ENCODE measurements at regions not wholly inside any gene's neighbourhood (a gene's known extent, or its start where the extent isn't known, plus 50 kb on each side); places are given as distances from the start of the nearest gene placed in this dataset.

- no peak for TF ChIP-seq DEAF1 (CRISPR knock-in tag; IDR thresholded peaks at IDR 0.05)
- no peak for TF ChIP-seq ZNF609 (CRISPR knock-in tag; IDR thresholded peaks at IDR 0.05; ENCODE audit: borderline replicate concordance)
These were observed 142.6 kb downstream of the CEBPB start (continued) for GRCh38 chr20:50333131-50333670.

DNA sequence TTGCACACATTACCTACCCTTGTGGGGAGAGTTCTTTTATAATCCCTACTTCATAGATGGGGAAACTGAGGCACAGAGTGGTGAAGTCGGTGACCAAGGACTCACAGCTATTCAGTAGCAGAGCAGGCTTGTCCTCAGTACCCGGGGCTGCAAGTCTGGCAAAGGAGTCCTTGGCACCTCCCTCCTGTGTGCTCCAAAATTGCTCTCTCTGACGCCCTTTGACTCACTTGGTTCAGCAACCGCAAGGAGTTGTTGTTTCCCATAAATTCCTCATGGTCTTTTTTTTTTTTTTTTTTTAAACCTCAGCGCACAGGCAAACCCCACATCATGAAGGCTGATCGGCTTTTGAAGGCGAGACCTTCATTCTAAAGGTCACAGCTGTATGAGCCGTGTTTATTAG is 143.2 kb downstream of the CEBPB start:
- no peak overlapping the region for H3K4me3 ChIP-seq
- no peaks in the 10 kb centered on the region for H3K9me3 ChIP-seq (replicated peaks; ENCODE audit: control insufficient read depth, insufficient read depth, low read depth, low read length)
- WGBS (ENCODE audit: insufficient coverage, low coverage, missing lambda C conversion rate): 45% methylated on average over 8 of the region's 8 CpGs
- FAIRE-seq: no peak
- H2AFZ ChIP-seq (ENCODE audit: low read depth, low read length): no peak overlapping the region
- intact Hi-C loops (cut with micrococcal nuclease): no loop called here
- H3K27ac ChIP-seq (ENCODE audit: extremely low read depth, low read depth, low read length): no peak overlapping the region
- H3K36me3 ChIP-seq (ENCODE audit: control insufficient read depth, insufficient read depth, low read length): no peaks in the 10 kb centered on the region
- no peaks in the 10 kb centered on the region for H3K27me3 ChIP-seq (ENCODE audit: control insufficient read depth in 2 of 2, insufficient read depth in 2 of 2, low read length in 2 of 2)
- no peak overlapping the region for H3K9ac ChIP-seq (ENCODE audit: insufficient read depth in 1 of 2, low read depth in 2 of 2, low read length in 2 of 2)
- H3K4me2 ChIP-seq (ENCODE audit: insufficient read depth, low read length): no peak overlapping the region
- POLR2A ChIA-PET: interaction anchor here (0.6 to 1.4 kb wide), 3 partner anchors 13 to 1105 kb away, joined by 3 to 5 read pairs (median 4); no protein-coding TSS in a partner anchor
- BruUV-seq (replicated peaks): no TSS peak
- no peak for ATAC-seq
- in situ Hi-C loops (cut with MboI): no loop called here
- no peak for TF ChIP-seq ZNF384 (IDR thresholded peaks at IDR 0.05; ENCODE audit: low read depth, low read length)
- TF ChIP-seq ZNF830 (CRISPR knock-in tag; IDR thresholded peaks at IDR 0.05): no peak
- TF ChIP-seq, protein P1, sequence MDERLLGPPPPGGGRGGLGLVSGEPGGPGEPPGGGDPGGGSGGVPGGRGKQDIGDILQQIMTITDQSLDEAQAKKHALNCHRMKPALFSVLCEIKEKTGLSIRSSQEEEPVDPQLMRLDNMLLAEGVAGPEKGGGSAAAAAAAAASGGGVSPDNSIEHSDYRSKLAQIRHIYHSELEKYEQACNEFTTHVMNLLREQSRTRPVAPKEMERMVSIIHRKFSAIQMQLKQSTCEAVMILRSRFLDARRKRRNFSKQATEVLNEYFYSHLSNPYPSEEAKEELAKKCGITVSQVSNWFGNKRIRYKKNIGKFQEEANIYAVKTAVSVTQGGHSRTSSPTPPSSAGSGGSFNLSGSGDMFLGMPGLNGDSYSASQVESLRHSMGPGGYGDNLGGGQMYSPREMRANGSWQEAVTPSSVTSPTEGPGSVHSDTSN (CRISPR knock-in tag; IDR thresholded peaks at IDR 0.05; ENCODE audit: low read depth): no peak
- TF ChIP-seq, protein P1 (tag; conservative IDR thresholded peaks at IDR 0.05; ENCODE audit: low read depth): no peak
- TF ChIP-seq FOXA1 (IDR thresholded peaks at IDR 0.05; ENCODE audit: borderline replicate concordance): no peak
- no peak for TF ChIP-seq NFIX (CRISPR knock-in tag; IDR thresholded peaks at IDR 0.05; ENCODE audit: low read depth)
- no peak for TF ChIP-seq SMC3 (conservative IDR thresholded peaks at IDR 0.05; ENCODE audit: insufficient read depth, low read depth, low read length)
- no peak for TF ChIP-seq ARHGAP35 (IDR thresholded peaks at IDR 0.05; ENCODE audit: partially characterized antibody)
- TF ChIP-seq BHLHE40 (IDR thresholded peaks at IDR 0.05; ENCODE audit: low read length): no peak
- no peaks in the 10 kb centered on the region for H3K79me2 ChIP-seq (ENCODE audit: control insufficient read depth, insufficient read depth, low read length)
- no peak for DNase-seq (ENCODE audit: extremely low read depth in 1 of 4, low spot score in 3 of 4)
- CTCF ChIA-PET (ENCODE audit: low intra/inter-chr PET ratio): no interaction called here
- H3K9me1 ChIP-seq (ENCODE audit: control insufficient read depth, insufficient read depth, low read length): peaks cover 4% of the 10 kb centered on the region
- H4K20me1 ChIP-seq (replicated peaks; ENCODE audit: control insufficient read depth, insufficient read depth, low read length): no peaks in the 10 kb centered on the region
- peaks cover under 1 to 9% of the 10 kb centered on the region in 2 experiments; a peak in 4 of 5 replicates for H3K4me1 ChIP-seq (replicated peaks in 1 of 2; ENCODE audit: control insufficient read depth in 2 of 2, insufficient read depth in 2 of 2, low read length in 2 of 2)

All from K562 (cell line).